ENCODE measurements at regions not wholly inside any gene's neighbourhood (a gene's known extent, or its start where the extent isn't known, plus 50 kb on each side); places are given as distances from the start of the nearest gene placed in this dataset.

- TF ChIP-seq CTCF (IDR thresholded peaks at IDR 0.05 in 2 of 3, conservative IDR thresholded peaks at IDR 0.05 in 1 of 3; ENCODE audit: borderline replicate concordance in 1 of 3, insufficient read depth in 1 of 3, low read depth in 2 of 3, low read length in 2 of 3) (no peak), POLR2AphosphoS5 (IDR thresholded peaks at IDR 0.05; ENCODE audit: low read depth, low read length) (no peak), EGR1 (IDR thresholded peaks at IDR 0.05; ENCODE audit: low read depth) (no peak), SP1 (IDR thresholded peaks at IDR 0.05; ENCODE audit: low read depth) (no peak)
- TF ChIP-seq, protein P1, sequence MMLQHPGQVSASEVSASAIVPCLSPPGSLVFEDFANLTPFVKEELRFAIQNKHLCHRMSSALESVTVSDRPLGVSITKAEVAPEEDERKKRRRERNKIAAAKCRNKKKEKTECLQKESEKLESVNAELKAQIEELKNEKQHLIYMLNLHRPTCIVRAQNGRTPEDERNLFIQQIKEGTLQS (IDR thresholded peaks at IDR 0.05), result no peak
- TF ChIP-seq, protein P2, sequence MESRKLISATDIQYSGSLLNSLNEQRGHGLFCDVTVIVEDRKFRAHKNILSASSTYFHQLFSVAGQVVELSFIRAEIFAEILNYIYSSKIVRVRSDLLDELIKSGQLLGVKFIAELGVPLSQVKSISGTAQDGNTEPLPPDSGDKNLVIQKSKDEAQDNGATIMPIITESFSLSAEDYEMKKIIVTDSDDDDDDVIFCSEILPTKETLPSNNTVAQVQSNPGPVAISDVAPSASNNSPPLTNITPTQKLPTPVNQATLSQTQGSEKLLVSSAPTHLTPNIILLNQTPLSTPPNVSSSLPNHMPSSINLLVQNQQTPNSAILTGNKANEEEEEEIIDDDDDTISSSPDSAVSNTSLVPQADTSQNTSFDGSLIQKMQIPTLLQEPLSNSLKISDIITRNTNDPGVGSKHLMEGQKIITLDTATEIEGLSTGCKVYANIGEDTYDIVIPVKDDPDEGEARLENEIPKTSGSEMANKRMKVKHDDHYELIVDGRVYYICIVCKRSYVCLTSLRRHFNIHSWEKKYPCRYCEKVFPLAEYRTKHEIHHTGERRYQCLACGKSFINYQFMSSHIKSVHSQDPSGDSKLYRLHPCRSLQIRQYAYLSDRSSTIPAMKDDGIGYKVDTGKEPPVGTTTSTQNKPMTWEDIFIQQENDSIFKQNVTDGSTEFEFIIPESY (IDR thresholded peaks at IDR 0.05; ENCODE audit: extremely low read depth, insufficient replicate concordance, low read length), result no peak
These were observed 489.3 kb downstream of the NXPH1 start for GRCh38 chr7:8922726-8923125.
